HG03354 (cell line): ENCODE measurements at regions not wholly inside any gene's neighbourhood (a gene's known extent, or its start where the extent isn't known, plus 50 kb on each side); places are given as distances from the start of the nearest gene placed in this dataset.

Experiments used
- ATAC-seq: cut with Tn5 transposase; IDR thresholded peaks from one replicate; pipeline ENCODE4 v1.9.1; 2021; ENCODE audit warnings: mild to moderate bottlenecking; ENCODE audit not compliant: unreplicated experiment, poor library complexity, severe bottlenecking

DNA sequence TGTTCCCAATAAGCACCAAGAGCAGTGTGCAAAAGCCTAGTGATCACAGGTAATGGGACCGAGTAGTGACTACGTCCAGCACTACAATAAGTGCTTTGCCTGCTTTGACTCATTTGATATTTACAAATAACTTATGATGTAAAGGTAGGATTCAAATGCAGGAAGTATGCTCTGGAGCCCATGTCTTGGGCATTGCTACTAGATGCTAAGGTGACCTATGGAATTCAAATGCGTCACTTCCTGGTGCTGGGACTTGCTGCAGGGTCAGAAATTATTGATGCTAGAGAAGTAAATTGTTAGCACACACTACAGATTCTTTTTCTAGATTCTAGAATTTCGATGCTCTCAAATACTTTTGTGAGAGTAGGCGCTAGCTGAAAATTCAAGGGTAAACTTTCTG is 101.2 kb upstream of the TSC22D2 start:
- ATAC-seq = no peak

DNA sequence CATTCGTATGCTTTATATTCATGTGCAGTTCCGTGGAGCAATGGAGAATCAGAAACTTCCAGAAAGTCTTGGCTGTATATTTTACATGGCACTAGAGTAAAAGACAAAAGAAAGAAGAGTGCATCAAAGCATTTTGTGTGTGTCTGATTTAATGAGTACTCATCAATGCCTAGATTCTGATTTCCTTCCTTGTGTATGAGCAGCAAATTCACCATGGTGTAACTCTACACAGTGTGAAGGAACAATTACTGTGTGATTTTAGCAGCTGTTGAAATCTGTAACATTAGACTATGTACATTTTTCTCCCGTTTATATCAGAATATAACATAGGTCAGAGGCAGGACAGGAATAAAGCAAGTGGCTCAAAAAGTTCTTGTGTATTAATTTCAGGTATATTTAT is 102.0 kb upstream of the TSC22D2 start:
- ATAC-seq = no peak

DNA sequence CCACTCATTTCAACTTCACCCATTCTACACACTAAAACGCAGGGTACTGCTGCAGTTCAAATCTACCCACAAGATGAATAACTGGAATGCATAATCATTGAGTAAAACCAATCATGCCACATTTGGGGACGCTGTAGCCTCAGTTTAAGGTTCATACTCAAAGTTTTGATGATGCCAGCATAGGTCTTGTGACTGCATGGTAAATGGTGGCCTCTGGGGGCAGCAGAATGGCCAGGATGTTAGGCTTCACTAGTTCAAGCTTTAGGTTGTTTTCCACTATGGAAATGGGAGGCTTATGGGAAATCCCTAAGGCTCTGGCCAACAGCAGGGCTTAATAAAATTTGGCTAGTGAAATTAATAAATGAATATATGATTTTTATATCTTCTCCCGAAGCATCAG is 104.3 kb upstream of the TSC22D2 start:
- no peak for ATAC-seq

DNA sequence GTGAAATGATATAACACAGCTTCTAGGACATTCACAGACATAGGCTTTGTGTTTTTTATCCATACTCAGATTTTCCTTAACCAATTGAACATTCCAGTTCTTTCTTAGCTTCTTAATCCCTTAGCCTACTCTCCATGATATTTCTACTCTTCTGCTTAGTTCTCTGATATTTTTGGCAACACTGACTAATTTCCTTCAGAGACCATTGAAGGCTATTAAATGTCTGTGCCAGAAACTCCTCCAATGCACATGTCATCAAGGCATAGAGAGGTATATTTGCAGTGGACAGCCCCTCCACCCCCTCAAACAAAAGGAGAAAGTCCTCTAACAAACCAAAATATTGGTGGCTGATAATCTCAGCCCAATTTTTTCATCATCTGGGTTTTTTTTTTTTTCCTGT is 105.9 kb upstream of the TSC22D2 start:
- ATAC-seq = no peak

DNA sequence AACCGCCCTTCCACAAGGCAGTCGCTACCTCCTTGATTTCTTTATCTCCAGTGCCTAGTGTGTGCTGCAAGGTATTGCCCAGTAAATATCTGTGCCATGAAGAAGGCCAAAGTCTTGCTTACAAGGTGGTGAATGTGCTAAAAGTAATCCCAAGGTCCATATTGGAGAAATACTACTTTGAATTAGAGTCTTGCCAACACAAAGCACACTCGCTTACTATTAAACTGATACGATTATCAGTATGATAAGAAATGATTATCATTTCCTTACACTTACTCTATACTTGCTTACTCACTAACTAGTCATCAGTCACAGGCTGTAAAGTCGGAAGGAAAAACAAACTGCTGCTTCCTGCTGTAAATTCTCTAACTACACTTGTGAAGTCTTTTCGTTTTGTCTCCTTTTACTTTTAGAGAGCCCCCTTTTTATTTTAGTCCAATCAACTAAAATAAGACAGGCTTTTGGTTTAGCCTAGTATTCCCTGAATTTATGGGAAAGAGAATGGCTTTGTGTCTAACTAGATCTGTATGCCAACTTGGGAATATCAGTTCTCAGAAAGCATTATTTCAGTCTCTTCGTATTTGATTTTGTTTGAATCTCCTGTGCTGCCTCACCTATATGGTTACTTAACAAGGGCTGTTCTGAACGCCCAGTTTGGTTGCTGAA is 107.1 kb upstream of the TSC22D2 start:
- ATAC-seq = no peak

DNA sequence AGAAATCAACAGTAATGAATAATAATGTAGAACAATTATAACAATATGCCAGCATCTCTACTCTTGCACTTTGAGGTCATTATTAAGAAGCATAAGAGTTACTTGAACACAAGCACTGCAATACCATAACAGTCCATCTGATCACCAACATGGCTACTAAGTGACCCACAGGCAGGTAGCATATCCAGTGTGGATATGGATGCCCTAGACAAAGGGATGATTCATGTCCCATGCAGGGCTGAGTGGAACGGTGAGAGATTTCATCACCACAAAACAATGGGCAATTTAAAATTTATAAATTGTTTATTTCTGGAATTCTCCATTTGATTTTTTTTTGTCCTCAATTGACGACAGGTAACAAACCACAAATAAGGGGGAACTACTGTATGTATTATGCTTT is 107.7 kb upstream of the TSC22D2 start:
- ATAC-seq = no peak

DNA sequence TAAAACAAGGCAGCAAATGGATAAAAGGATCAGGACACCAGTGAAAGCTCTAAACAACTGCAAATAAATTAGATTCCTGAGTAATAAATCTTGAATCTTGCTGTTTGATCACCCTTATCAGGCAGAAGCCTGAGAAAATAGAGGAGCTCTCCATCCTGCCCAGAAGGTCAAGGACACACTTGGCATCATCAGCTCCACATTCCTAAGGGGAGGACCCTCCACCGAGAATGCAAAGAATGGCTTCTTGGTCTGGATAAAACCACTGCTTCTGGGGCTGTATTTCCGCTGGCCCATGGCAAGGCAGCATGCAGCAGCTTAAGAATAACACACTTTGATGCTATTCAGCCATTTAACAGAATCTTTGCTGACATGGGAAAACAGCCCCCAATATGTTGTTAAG is 108.9 kb upstream of the TSC22D2 start:
- ATAC-seq = no peak

DNA sequence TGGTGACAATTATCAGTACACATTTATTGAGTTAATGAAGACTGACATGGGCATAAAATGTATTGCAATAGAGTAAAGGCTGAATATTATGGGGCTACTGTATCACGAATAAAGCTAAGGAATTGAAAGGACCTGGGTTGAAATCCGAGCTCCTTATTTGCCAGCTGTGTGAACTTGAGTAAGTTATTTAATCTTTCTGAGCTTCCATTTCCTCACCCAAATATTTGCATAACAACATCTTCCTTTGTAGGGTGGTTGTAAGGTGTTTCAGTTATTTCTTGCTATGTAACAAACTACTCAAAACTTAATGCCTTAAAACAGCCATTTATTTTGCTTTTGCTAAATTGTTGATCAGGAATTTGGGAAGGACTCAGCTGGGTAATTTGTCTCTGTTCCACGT is 111.1 kb upstream of the TSC22D2 start:
- ATAC-seq = no peak

DNA sequence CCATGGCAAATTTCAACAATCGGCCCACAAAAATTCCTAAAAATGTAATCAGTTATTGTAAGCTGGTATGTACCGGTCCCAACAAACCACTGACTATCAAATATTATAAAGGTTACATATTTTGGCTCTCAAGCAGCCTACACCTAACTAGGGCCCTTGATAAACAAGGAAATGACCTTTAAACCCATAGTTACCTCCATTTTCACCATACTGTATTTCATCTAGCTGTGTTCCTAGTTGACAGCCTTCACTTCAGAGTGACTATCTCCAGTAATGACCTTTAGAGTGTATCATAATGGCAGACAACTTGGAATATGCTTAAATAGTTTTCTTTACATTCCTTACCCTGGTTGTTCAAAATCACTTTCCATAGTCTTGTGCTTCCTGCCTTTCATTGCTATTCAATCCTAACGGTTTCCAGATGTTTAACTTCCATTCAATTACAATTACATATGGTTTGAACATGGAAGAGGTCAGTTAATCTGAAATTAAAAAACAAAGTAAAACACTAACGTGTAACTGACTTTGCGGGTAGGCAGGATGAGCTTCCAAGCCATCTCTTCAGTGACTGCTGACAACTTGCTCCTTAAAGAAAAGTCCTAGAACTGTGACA is 111.9 kb upstream of the TSC22D2 start:
- no peak for ATAC-seq

DNA sequence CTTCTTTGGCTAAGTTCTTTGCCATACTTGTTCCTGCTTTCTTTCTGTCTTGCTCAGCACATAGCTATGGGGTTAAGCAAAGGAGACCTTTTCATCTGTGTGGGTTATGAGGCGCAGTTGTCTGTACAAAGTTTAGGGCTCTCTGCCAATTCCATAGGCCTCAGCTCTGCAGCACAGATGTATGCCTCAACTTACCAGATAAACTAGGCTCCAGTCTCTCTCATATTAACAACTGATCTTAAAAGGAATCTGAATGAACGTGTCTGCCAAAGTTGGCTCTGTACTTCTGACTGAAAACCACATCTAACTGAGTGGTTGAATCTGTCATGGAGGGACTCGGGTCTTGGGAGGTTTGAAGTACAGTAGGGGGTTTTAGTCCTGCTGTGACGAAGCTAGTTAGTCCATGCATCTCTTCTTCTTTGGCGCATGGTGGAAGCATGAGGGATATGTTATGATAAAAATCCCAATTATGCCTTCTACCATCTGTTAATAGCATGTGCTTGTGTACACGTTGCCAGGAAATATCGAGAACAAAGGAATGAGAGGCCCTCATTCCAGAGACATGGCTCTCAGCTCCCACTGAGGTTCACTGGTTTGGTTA is 114.6 kb upstream of the TSC22D2 start:
- ATAC-seq = no peak

DNA sequence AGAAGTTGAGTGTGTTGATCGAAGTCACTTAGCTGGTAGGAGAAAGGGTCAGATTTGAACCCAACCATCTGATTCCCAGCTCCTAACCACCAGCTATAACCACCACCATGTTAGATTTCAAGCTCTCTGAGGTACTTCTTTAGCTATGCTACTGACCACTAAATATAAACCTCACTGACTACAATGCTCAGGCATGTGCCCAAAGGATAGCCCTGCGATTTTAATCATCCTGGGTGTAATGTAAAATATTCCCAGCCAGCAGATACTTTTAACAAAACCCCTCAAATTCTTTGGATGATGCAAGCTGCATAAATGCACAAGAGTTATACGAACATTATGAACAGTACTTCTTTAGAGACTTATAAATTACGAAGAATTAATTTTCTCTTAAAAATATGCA is 115.2 kb upstream of the TSC22D2 start:
- no peak for ATAC-seq

DNA sequence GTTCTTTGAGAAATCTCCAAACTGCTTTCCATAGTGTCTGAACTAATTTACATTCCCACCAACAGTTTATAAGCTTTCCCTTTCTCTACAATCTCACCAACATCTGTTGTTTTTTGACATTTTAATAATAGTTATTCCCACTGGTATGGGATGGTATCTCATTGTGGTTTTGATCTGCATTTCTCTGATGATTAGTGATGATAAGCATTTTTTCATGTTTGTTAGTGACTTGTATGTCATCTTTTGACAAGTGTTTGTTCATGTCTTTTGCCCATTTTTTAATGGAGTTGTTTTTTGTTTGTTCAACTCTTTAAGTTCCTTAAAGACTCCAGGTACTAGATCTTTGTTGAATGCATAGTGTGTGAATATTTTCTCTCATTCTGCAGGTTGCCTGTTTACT is 116.6 kb upstream of the TSC22D2 start:
- no peak for ATAC-seq

DNA sequence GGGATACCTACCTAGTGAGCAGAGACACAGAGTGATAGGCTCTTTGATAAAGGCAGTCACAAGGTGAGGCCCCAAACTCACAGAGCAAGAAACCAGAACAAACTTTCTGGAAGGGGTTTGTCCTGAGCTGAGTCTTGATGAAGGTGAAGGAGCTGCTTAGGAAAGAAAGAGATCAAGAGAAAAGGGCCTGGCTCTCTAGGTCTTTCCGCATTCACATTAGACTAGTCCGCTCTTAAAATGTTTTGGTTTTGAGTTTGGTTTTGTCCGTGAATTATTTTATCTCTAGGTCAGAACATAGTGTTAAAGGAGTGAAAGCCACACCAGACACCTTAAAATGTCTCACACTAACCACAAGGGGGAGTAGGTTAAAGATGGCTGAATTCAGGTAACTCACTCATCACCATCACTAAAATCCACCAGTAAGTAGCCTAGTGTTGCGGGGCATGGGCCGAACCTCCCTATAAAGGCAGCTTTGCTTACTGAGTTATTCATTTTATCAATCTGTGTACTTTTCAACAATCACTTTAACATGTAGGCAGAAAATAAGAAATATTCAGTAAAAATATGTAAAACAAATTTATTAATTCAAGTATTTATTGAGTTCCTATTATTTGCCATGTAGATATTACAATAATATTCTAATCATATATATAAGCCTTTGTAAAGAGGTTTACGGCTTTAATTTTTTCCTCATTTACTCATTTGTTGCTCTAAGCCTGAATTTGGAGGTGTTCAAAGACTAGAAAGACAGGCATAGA is 121.5 kb upstream of the TSC22D2 start:
- peak; percentile 81 for ATAC-seq

DNA sequence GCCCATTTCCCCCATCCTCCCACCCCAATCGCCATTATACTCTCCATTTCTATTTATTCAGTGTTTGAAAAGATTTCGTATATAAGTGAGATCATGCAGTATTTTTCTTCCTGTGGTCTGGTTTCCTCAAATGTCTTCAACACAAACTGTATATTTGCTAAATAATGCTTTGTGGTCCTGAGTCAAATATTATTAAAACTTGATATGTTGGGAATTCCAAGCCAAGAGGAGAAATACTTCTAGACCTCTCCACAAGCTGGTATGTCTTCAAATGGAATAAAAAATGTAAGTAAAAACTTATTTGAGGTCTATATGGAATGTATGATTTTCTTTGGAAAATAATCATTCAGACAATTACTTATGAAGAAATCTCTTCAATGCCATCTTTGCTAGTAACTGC is 122.5 kb upstream of the TSC22D2 start:
- ATAC-seq = no peak

DNA sequence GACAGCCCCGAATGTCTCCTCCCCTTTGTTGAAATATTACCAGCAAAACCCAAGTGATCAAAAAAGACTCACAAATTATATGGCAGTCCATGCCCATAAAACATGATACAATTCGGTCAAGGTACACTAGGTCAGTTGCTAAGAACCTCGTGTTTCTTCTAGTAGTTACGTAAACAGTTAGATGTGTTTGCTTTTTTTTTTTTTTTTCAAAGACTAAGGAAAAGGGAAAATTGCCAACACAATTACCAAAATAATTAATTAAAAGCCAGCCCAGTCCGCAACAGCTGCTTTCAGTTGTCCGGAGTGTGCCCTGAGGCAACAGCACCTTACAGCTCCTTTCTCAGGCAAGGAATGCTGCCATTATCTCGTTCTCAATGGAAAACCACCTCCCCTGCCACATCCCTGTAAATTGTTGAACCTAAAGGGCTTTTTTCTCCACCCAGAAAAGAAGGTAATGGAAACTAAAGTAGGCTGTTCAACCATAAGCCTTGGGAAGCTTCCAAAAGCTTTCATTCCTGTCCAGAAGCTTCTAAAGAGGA is 129.2 kb upstream of the TSC22D2 start:
- no peak for ATAC-seq

DNA sequence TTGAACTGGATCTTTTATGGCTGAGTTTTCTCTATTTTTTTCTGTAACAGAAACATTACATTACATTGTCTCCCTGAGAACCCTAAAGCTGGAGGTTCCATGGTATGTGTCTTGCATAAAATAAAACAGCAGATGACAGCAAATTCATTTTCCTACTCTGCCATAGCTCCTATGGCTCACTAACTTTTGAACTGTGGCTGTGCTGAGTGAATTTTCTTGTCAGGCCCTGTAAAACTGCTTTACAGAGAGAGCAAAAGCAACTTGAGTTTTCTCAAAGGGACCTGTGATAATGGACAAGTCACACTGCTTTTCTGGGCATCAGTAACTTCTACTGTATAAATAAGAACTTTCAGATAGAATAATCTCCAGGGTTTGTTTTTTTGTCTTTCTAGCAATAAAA is 129.9 kb upstream of the TSC22D2 start:
- no peak for ATAC-seq

DNA sequence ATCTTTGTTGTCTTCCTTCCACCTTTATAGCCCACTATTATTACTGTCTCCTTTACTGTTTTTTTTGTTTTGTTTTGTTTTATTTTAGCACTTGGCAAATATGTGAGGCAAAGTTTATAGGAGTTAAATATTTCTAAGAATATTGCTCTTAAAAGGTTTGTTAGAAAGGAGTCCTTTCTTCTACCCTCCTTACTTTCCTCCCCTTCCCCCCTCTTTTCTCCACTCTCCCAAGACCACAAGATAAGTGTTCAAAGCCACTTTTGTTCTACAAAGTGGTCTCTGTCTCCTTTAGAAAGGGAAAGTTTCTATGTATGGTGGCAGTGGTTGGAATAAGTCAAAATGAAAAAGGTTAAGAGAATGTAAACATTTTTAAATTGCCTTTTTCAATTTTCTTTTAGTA is 130.7 kb upstream of the TSC22D2 start:
- ATAC-seq = no peak

DNA sequence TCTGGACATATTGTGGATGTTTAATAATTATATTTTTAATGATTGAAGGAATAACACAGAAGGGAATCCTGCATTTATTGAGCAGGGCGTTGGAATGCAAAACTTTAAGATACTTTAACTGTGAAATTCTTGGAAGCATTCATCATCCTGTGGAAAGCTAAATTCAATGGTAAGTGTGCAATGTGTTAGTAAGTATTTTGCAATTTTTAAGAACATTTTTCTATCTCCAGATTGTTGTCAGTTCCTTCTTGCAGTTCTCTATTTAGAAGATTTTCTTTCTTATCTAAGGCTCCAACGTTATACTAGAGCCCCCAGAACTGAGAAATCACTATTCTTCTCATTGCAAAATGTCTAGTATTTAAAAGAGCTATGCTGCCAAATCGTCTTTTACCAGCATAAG is 132.2 kb upstream of the TSC22D2 start:
- no peak for ATAC-seq

DNA sequence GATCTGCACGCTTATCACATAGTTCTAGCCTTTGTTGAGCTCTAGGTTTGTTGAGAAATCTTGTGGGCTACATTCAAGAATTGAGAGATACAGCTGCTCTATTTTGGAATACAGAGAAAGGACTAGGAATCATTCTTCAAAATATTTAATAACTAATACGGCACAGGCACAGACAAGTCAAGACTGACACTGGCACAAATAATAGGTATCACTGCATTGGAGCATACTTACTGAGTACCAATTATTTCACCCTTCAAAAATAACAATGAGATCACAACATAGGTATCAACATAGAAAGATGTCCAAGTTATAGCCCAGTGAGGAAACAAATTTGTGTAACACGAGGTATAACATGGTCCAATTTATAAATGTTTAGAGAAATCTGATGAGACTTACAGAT is 133.7 kb upstream of the TSC22D2 start:
- ATAC-seq = no peak

DNA sequence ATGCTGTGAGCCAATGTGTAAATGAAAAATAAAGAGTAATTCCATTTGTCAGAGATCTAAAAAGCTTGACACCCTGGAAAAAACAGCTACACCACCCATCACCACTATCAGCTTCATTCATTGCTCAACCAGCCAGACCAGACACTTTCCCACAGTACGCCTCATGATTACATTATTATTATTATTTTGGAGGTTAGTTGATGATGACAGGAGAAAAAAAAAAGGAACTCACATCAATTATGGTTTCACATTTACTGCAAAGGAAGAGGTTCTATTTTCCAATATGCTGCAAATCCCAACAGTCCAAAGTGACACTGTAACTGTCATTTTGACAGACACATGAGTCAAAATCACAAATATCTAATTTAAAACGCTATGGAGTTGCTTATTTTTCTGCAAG is 134.7 kb upstream of the TSC22D2 start:
- no peak for ATAC-seq

DNA sequence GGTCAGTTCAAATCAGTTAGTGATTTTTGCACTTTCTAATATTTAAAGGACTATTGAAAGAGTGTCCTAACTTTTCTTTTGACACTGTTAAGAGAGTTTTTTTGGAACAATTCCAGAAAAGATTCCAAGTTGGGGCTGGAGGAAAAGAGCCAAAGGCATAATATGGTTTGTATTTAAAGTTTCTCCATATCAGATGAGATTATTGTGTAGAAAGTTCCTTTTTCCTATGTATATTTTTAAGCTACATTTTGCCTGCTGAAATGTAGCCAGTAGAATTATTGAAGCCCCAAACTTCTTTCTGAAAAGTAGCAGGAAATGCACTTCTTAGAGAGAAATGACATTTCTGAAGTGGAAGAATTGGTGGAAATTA is 136.5 kb upstream of the TSC22D2 start:
- no peak for ATAC-seq
